Vagina (tissue), 2 donors: ENCODE measurements at regions not wholly inside any gene's neighbourhood (a gene's known extent, or its start where the extent isn't known, plus 50 kb on each side); places are given as distances from the start of the nearest gene placed in this dataset.

ENCODE experiments used
- CTCF ChIP-seq, 3 experiments: fragments of 450-650 bp in 2 of 3; fragments of 200-600 bp in 1 of 3; sonication (generic) in 1 of 3; IDR thresholded peaks; one replicate each; pipeline ENCODE4 v1.5.1; 2017 to 2019; ENCODE audit warnings: antibody characterized with exemption in 3 of 3, mild to moderate bottlenecking in 2 of 3, moderate library complexity in 2 of 3
- POLR2AphosphoS5 ChIP-seq, 2 donors: sonication (generic); formaldehyde crosslinking; IDR thresholded peaks; one replicate each; pipeline ENCODE4 v1.9.0; 2017; ENCODE audit warnings: antibody characterized with exemption in 2 of 2, mild to moderate bottlenecking in 2 of 2, low read depth in 1 of 2; ENCODE audit not compliant: insufficient read depth in 1 of 2

- no peak for TF ChIP-seq POLR2AphosphoS5 (IDR thresholded peaks at IDR 0.05; ENCODE audit: insufficient read depth in 1 of 2, low read depth in 1 of 2)
- no peak for TF ChIP-seq CTCF (IDR thresholded peaks at IDR 0.05)
Measured at GRCh38 chr2:215749092-215749957, 264.0 kb downstream of the MREG start.
